MM.1S (cell line): ENCODE measurements at regions not wholly inside any gene's neighbourhood (a gene's known extent, or its start where the extent isn't known, plus 50 kb on each side); places are given as distances from the start of the nearest gene placed in this dataset.
"Not testable (repeated sequence)": the region's sequence is repeated elsewhere in the genome, so short reads cannot be mapped to it uniquely, and the experiment has no call there.

Experiments
- DNase-seq: peaks from one replicate; pipeline ENCODE4 v3.0.0-alpha.2; 2015
- H2AFZ ChIP-seq: fragments of 300-600 bp; sonication (generic); 2 replicates; pipeline ENCODE4 v1.6.0; 2016; ENCODE audit warnings: antibody characterized with exemption, low read length
- H3F3A ChIP-seq: fragments of 300-600 bp; sonication (generic); 2 replicates; pipeline ENCODE4 v1.6.1; 2016; ENCODE audit warnings: mild to moderate bottlenecking, antibody characterized with exemption, low read length, moderate library complexity, mixed read lengths; ENCODE audit not compliant: insufficient read depth
- H3K27ac ChIP-seq: fragments of 300-600 bp; sonication (generic); 2 replicates; pipeline ENCODE4 v1.5.1; 2016; ENCODE audit warnings: mild to moderate bottlenecking, low read length
- H3K27me3 ChIP-seq: fragments of 300-600 bp; sonication (generic); replicated peaks from 2 replicates; pipeline ENCODE4 v1.6.0; 2016; ENCODE audit warnings: low read length; ENCODE audit not compliant: insufficient read depth
- H3K36me3 ChIP-seq: fragments of 300-600 bp; sonication (generic); replicated peaks from 2 replicates; pipeline ENCODE4 v1.6.1; 2016; ENCODE audit warnings: mild to moderate bottlenecking, low read length, mixed read lengths; ENCODE audit not compliant: insufficient read depth
- H3K4me1 ChIP-seq: fragments of 300-600 bp; sonication (generic); 2 replicates; pipeline ENCODE4 v1.6.1; 2016; ENCODE audit warnings: low read length, mixed read lengths
- H3K4me2 ChIP-seq: fragments of 300-600 bp; sonication (generic); 2 replicates; pipeline ENCODE4 v1.6.0; 2016; ENCODE audit warnings: low read depth, low read length
- H3K4me3 ChIP-seq: fragments of 300-600 bp; sonication (generic); 2 replicates; pipeline ENCODE4 v1.5.1; 2016; ENCODE audit warnings: low read length, mixed read lengths
- H3K79me2 ChIP-seq: fragments of 300-600 bp; sonication (generic); 2 replicates; pipeline ENCODE4 v1.6.1; 2016; ENCODE audit warnings: mixed run types, low read length, mixed read lengths
- H3K9ac ChIP-seq: fragments of 300-600 bp; sonication (generic); 2 replicates; pipeline ENCODE4 v1.6.1; 2016; ENCODE audit warnings: low read length, mixed read lengths
- H3K9me2 ChIP-seq: fragments of 300-600 bp; sonication (generic); replicated peaks from 2 replicates; pipeline ENCODE4 v1.6.1; 2016; ENCODE audit warnings: mild to moderate bottlenecking, low read length, mixed read lengths; ENCODE audit not compliant: insufficient read depth
- H3K9me3 ChIP-seq: fragments of 300-600 bp; sonication (generic); replicated peaks from 2 replicates; pipeline ENCODE4 v1.6.1; 2016; ENCODE audit warnings: mild to moderate bottlenecking, low read length, mixed read lengths; ENCODE audit not compliant: insufficient read depth
- H4K20me1 ChIP-seq: fragments of 300-600 bp; sonication (generic); 2 replicates; pipeline ENCODE4 v1.6.1; 2016; ENCODE audit warnings: mild to moderate bottlenecking, low read length, moderate library complexity, mixed read lengths; ENCODE audit not compliant: insufficient read depth
- EZH2 ChIP-seq: fragments of 300-600 bp; sonication (generic); optimal IDR thresholded peaks from 2 replicates; pipeline ENCODE3; 2017; ENCODE audit warnings: low read depth, mild to moderate bottlenecking, antibody characterized with exemption, low read length, mixed read lengths
- EZH2phosphoT487 ChIP-seq: fragments of 300-600 bp; sonication (generic); IDR thresholded peaks from 2 replicates; pipeline ENCODE4 v1.6.1; 2018; ENCODE audit warnings: antibody characterized with exemption, low read length
- TF ChIP-seq, protein P1 (sequence below): fragments of 300-600 bp; sonication (generic); IDR thresholded peaks from 2 replicates; pipeline ENCODE4 v1.5.1; 2016; ENCODE audit warnings: antibody characterized with exemption, low read length, mixed read lengths

DNA sequence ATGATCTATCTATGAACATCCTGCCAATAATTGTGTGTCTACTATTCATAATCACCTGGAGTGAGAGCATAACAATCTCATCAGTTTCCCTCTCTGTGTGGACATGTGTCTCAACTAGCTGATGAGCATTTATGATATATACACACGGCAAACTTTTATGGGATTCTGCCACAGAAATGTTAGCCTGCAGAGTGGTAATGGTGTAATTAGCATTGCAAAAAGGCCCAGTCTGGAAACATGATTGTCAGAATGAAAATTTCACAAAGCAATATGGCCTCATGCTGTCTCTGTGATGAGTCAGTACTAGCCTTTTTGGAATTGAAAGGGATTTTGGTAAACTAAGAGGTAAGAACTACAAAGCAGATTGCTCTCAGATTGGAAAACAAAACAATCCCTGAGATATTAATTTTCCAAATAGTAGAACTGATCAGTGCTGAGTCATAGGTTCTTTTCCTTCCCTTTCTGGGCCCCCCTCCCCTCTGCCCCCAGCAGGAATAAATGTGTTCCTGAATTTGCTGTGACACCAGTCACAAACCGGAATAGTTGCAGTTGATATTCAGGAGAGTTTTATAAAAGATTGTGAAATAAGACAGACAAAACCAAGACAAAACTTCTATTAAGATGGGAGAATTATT, 189.2 kb downstream of the OSR1 start:
- Histone ChIP-seq H3K9ac (no peak overlapping the region), H3K79me2 (no peaks in the 10 kb centered on the region), H2AFZ (no peak overlapping the region), H3K27me3 (no peaks in the 10 kb centered on the region), H3K4me1 (no peaks in the 10 kb centered on the region), H3K9me2 (no peaks in the 10 kb centered on the region), H3K9me3 (no peaks in the 10 kb centered on the region), H3K4me2 (no peak overlapping the region), H4K20me1 (no peaks in the 10 kb centered on the region), H3K27ac (no peak overlapping the region), H3K4me3 (no peak overlapping the region), H3F3A (no peaks in the 10 kb centered on the region), H3K36me3 (no peaks in the 10 kb centered on the region)
- TF ChIP-seq EZH2phosphoT487 (no peak), EZH2 (no peak)
- TF ChIP-seq, protein P1, sequence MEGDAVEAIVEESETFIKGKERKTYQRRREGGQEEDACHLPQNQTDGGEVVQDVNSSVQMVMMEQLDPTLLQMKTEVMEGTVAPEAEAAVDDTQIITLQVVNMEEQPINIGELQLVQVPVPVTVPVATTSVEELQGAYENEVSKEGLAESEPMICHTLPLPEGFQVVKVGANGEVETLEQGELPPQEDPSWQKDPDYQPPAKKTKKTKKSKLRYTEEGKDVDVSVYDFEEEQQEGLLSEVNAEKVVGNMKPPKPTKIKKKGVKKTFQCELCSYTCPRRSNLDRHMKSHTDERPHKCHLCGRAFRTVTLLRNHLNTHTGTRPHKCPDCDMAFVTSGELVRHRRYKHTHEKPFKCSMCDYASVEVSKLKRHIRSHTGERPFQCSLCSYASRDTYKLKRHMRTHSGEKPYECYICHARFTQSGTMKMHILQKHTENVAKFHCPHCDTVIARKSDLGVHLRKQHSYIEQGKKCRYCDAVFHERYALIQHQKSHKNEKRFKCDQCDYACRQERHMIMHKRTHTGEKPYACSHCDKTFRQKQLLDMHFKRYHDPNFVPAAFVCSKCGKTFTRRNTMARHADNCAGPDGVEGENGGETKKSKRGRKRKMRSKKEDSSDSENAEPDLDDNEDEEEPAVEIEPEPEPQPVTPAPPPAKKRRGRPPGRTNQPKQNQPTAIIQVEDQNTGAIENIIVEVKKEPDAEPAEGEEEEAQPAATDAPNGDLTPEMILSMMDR: no peak
- no peak for DNase-seq

DNA sequence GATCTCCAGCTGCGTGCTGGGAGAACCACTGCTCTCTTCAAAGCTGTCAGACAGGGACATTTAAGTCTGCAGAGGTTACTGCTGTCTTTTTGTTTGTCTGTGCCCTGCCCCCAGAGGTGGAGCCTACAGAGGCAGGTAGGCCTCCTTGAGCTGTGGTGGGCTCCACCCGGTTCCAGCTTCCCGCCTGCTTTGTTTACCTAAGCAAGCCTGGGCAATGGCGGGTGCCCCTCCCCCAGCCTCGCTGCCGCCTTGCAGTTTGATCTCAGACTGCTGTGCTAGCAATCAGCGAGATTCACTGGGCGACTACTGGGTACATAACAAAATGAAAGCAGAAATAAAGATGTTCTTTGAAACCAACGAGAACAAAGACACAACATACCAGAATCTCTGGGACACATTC, 194.3 kb downstream of the OSR1 start:
- not testable (repeated sequence) for H3K9ac ChIP-seq, H3K27me3 ChIP-seq, DNase-seq, H3K9me3 ChIP-seq, H2AFZ ChIP-seq, H3K27ac ChIP-seq, H3K4me1 ChIP-seq, H3K9me2 ChIP-seq, H3K4me3 ChIP-seq, H3K36me3 ChIP-seq, H3K4me2 ChIP-seq, H3F3A ChIP-seq, H3K79me2 ChIP-seq, H4K20me1 ChIP-seq

DNA sequence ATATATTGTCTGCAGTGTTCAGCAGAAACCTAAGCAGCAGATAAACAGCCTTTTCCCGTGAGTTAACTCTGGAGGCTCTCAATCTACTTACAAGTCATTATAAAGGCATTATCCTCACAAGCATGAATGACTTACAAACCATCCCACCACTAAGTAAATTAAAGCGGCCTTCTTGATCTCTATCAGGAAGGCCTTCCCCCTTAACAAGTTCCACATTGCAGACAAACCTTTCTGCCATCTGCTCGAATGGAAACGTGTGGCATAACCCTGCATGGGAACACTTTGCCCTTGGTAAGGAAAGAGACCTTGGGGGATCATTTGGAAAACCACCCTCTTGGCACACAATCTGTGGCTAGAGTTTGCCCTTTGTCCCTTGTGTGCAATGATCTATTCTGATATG, 199.5 kb downstream of the OSR1 start:
- no peak overlapping the region for H3K9ac ChIP-seq
- no peak overlapping the region for H3K27ac ChIP-seq
- no peak for DNase-seq
- no peak overlapping the region for H3K4me2 ChIP-seq
- no peaks in the 10 kb centered on the region for H3K79me2 ChIP-seq
- no peaks in the 10 kb centered on the region for H3K4me1 ChIP-seq
- no peaks in the 10 kb centered on the region for H3K36me3 ChIP-seq
- TF ChIP-seq EZH2phosphoT487: no peak
- TF ChIP-seq, protein P1: no peak
- TF ChIP-seq EZH2: no peak
- no peak overlapping the region for H3K4me3 ChIP-seq
- no peak overlapping the region for H2AFZ ChIP-seq
- H4K20me1 ChIP-seq: no peaks in the 10 kb centered on the region
- H3K9me3 ChIP-seq: no peaks in the 10 kb centered on the region
- H3K9me2 ChIP-seq: no peaks in the 10 kb centered on the region
- H3F3A ChIP-seq: no peaks in the 10 kb centered on the region
- no peaks in the 10 kb centered on the region for H3K27me3 ChIP-seq

DNA sequence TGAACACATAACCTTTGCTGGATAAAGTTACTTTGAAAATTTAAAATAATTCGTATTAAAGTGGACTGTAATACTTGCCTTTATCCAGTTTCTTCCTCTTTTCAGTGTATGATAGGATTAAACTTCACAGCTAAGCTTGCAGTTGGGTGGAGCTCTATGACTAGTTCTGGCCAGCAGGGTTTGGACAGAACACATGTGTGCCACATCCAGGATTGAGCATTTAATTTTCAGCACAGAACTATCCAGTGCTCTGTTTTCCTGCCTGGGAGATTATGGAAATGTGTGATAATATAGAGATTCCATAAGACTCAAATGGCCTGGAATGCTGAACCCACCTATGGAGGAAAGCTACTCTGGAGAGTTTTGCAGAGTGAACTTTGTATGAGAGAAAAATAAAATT, 200.2 kb downstream of the OSR1 start:
- Histone ChIP-seq H4K20me1 (no peaks in the 10 kb centered on the region), H3K9ac (no peak overlapping the region), H3K4me1 (no peaks in the 10 kb centered on the region), H3K4me2 (no peak overlapping the region), H3K9me3 (no peaks in the 10 kb centered on the region), H2AFZ (no peak overlapping the region), H3K79me2 (no peaks in the 10 kb centered on the region), H3K36me3 (no peaks in the 10 kb centered on the region), H3K27me3 (no peaks in the 10 kb centered on the region), H3F3A (no peaks in the 10 kb centered on the region), H3K9me2 (no peaks in the 10 kb centered on the region), H3K4me3 (no peak overlapping the region), H3K27ac (no peak overlapping the region)
- TF ChIP-seq EZH2 (no peak), EZH2phosphoT487 (no peak)
- TF ChIP-seq, protein P1: no peak
- DNase-seq: no peak
